HCT116 (cell line): ENCODE measurements at regions not wholly inside any gene's neighbourhood (a gene's known extent, or its start where the extent isn't known, plus 50 kb on each side); places are given as distances from the start of the nearest gene placed in this dataset.
"Not testable (repeated sequence)": the region's sequence is repeated elsewhere in the genome, so short reads cannot be mapped to it uniquely, and the experiment has no call there.

Source experiments
- ATAC-seq: fragments of 200-7000 bp; cut with Tn5 transposase; 2 replicates; pipeline ENCODE4 v1.9.1; 2020; ENCODE audit warnings: mild to moderate bottlenecking, moderate library complexity
- BruUV-seq: library from RNA; stranded (reverse); fragments of 400-500 nt; replicated peaks from 2 replicates; lab custom pipeline; 2021; lab: Mats Ljungman, UMichigan
- CTCF ChIA-PET: fragments of 300-600 bp; sonication (Branson Sonifier 250); formaldehyde crosslinking; loops from one replicate; lab custom pipeline; 2021; ENCODE audit warnings: antibody characterized with exemption; lab: Charles Lee
- POLR2A ChIA-PET: fragments of 300-600, 350-600 bp; sonication (Branson Sonifier 250); formaldehyde crosslinking; loops from one replicate; lab custom pipeline; 2021; ENCODE audit warnings: antibody characterized with exemption; lab: Charles Lee
- RAD21 ChIA-PET, 2 experiments: fragments of 300-600 bp; sonication (Branson Sonifier 250); formaldehyde crosslinking; loops; one replicate each; lab custom pipeline; 2023; ENCODE audit warnings: low total read pairs in 2 of 2; ENCODE audit not compliant: uncharacterized antibody in 2 of 2, unreplicated experiment in 2 of 2, low non-redundant PET in 1 of 2; lab: Charles Lee
- DNase-seq: peaks from one replicate; pipeline ENCODE4 v3.0.0-alpha.2; 2010; ENCODE audit warnings: low read depth, low spot score
- H2AFZ ChIP-seq: fragments of 200-600 bp; shearing (Covaris generic), sonication (generic); 2 replicates; pipeline ENCODE4 v1.6.1; 2017; ENCODE audit warnings: low read depth, mixed run types, mixed read lengths, antibody characterized with exemption, low read length; ENCODE audit not compliant: poor library complexity, severe bottlenecking
- H3K27ac ChIP-seq: 2 replicates; pipeline ENCODE4 v1.5.1; 2012; ENCODE audit warnings: low read depth, low read length
- H3K27me3 ChIP-seq: fragments of 200-600 bp; sonication (generic); 2 replicates; pipeline ENCODE4 v1.6.1; 2016; ENCODE audit warnings: mixed run types, low read length, mixed read lengths; ENCODE audit not compliant: insufficient read depth
- H3K36me3 ChIP-seq, 2 experiments: fragments of 200-500 bp in 1 of 2; fragments of 200-600 bp in 1 of 2; sonication (Bioruptor generic) in 1 of 2; sonication (generic) in 1 of 2; 2 replicates each; pipeline versions ENCODE4 v1.5.1 to v1.6.1; 2014 to 2016; ENCODE audit warnings: low read length in 2 of 2, inconsistent platforms in 1 of 2, mixed read lengths in 1 of 2, mixed run types in 1 of 2; ENCODE audit not compliant: insufficient read depth in 2 of 2, control insufficient read depth in 1 of 2
- H3K4me1 ChIP-seq, 2 experiments: fragments of 200-600 bp in 1 of 2; sonication (generic) in 1 of 2; 2 replicates each; pipeline versions ENCODE4 v1.5.1 to v1.6.1; 2012 to 2017; ENCODE audit warnings: low read length in 2 of 2, inconsistent platforms in 1 of 2, mild to moderate bottlenecking in 1 of 2, mixed read lengths in 1 of 2, mixed run types in 1 of 2, moderate library complexity in 1 of 2; ENCODE audit not compliant: insufficient read depth in 2 of 2, control insufficient read depth in 1 of 2
- H3K4me2 ChIP-seq: fragments of 200-600 bp; sonication (generic); 2 replicates; pipeline ENCODE4 v1.6.1; 2017; ENCODE audit warnings: mixed run types, low read length, mixed read lengths
- H3K4me3 ChIP-seq, 2 experiments: fragments of 200-600 bp in 1 of 2; sonication (generic) in 1 of 2; replicated peaks in 1 of 2; 2 replicates each; pipeline ENCODE4 v1.5.1; 2011 to 2016; ENCODE audit warnings: low read length in 2 of 2, control low read depth in 1 of 2, low read depth in 1 of 2, mild to moderate bottlenecking in 1 of 2, mixed read lengths in 1 of 2, mixed run types in 1 of 2
- H3K79me2 ChIP-seq: fragments of 200-600 bp; sonication (generic); 2 replicates; pipeline ENCODE4 v1.6.1; 2017; ENCODE audit warnings: mild to moderate bottlenecking, mixed run types, low read length, moderate library complexity, mixed read lengths; ENCODE audit not compliant: insufficient read depth
- H3K9ac ChIP-seq: fragments of 200-600 bp; sonication (generic); 2 replicates; pipeline ENCODE4 v1.6.1; 2016; ENCODE audit warnings: low read length, mixed read lengths
- H3K9me2 ChIP-seq: fragments of 200-600 bp; sonication (generic), shearing (Covaris generic); 2 replicates; pipeline ENCODE4 v1.6.1; 2017; ENCODE audit warnings: mixed run types, mild to moderate bottlenecking, moderate library complexity; ENCODE audit not compliant: insufficient read depth
- H3K9me3 ChIP-seq, 2 experiments: fragments of 200-500 bp in 1 of 2; fragments of 200-600 bp in 1 of 2; sonication (Bioruptor generic) in 1 of 2; sonication (generic) in 1 of 2; 2 replicates each; pipeline ENCODE4 v1.6.1; 2014 to 2017; ENCODE audit warnings: low read length in 2 of 2, mixed read lengths in 2 of 2, inconsistent platforms in 1 of 2, low read depth in 1 of 2, mild to moderate bottlenecking in 1 of 2, mixed run types in 1 of 2, moderate library complexity in 1 of 2; ENCODE audit not compliant: control insufficient read depth in 1 of 2, insufficient read depth in 1 of 2
- H4K20me1 ChIP-seq: fragments of 200-600 bp; sonication (generic), shearing (Covaris generic); 2 replicates; pipeline ENCODE4 v1.6.1; 2017; ENCODE audit warnings: mixed run types, mild to moderate bottlenecking, moderate library complexity; ENCODE audit not compliant: insufficient read depth
- ATF3 ChIP-seq: IDR thresholded peaks from 2 replicates; pipeline ENCODE4 v1.6.1; 2012
- CBX3 ChIP-seq: IDR thresholded peaks from 2 replicates; pipeline ENCODE4 v1.6.1; 2012; ENCODE audit warnings: low read depth
- ELF1 ChIP-seq: IDR thresholded peaks from 2 replicates; pipeline ENCODE4 v1.6.1; 2012; ENCODE audit warnings: low read depth, borderline replicate concordance
- EZH2 ChIP-seq: fragments of 200-600 bp; sonication (generic); IDR thresholded peaks from 2 replicates; pipeline ENCODE4 v1.6.1; 2017; ENCODE audit warnings: antibody characterized with exemption, mixed run types
- FOSL1 ChIP-seq: IDR thresholded peaks from 2 replicates; pipeline ENCODE4 v1.6.1; 2012; ENCODE audit warnings: low read depth
- JUND ChIP-seq: IDR thresholded peaks from 2 replicates; pipeline ENCODE4 v1.6.1; 2012
- MAX ChIP-seq: IDR thresholded peaks from 2 replicates; pipeline ENCODE4 v1.6.1; 2012
- POLR2AphosphoS5 ChIP-seq: IDR thresholded peaks from 2 replicates; pipeline ENCODE4 v1.6.1; 2011; ENCODE audit warnings: mild to moderate bottlenecking, low read depth, low read length, moderate library complexity
- RAD21 ChIP-seq: IDR thresholded peaks from 2 replicates; pipeline ENCODE4 v1.6.1; 2012; ENCODE audit warnings: low read depth, mild to moderate bottlenecking
- SP1 ChIP-seq: IDR thresholded peaks from 2 replicates; pipeline ENCODE4 v1.6.1; 2012; ENCODE audit warnings: low read depth
- TCF7L2 ChIP-seq: IDR thresholded peaks from 2 replicates; pipeline ENCODE4 v1.7.0; 2011; ENCODE audit warnings: borderline replicate concordance, inconsistent platforms; ENCODE audit not compliant: insufficient read depth, insufficient read length; ENCODE audit errors: extremely low read depth
- ZNF274 ChIP-seq: fragments of 200-500 bp; sonication (Bioruptor generic); IDR thresholded peaks from 2 replicates; pipeline ENCODE4 v1.6.1; 2014; ENCODE audit warnings: mild to moderate bottlenecking, low read depth, low read length, inconsistent platforms
- intact Hi-C: fragments of 100-400 bp; cut with micrococcal nuclease; formaldehyde crosslinking; loops from 2 replicates; pipeline ENCODE4 v1.10.0; 2022

- ATAC-seq (peak; percentile 96), DNase-seq (peak; percentile 78)
- H3K4me1 ChIP-seq = peaks cover 9 to 28% of the 10 kb centered on the region in 2 experiments; a peak in 3 of 4 replicates
- CTCF ChIA-PET = no interaction called here
- no peaks in the 10 kb centered on the region for H3K36me3 ChIP-seq
- no peaks in the 10 kb centered on the region for H3K9me2 ChIP-seq
- H3K9me3 ChIP-seq = no peaks in the 10 kb centered on the region
- peak overlapping the region in 1 of 2 experiments; percentile 9; a peak in 1 of 4 replicates for H3K4me3 ChIP-seq
- POLR2A ChIA-PET = no interaction called here
- RAD21 ChIA-PET = no interaction called here
- peaks cover 5% of the 10 kb centered on the region; the same call in 1 of the 2 replicates for H3K27me3 ChIP-seq
- H3K4me2 ChIP-seq = peak overlapping the region; percentile 57
- peak overlapping the region; percentile 46 for H3K9ac ChIP-seq
- H3K27ac ChIP-seq = no peak overlapping the region
- intact Hi-C loops = no loop called here
- TF ChIP-seq ATF3 = no peak
- no peak for TF ChIP-seq ZNF274
- TF ChIP-seq CBX3 = peak; percentile 83
- TF ChIP-seq JUND = peak; percentile 88
- 0 out of 2 replicates have a peak, but pooled peaks have one; percentile 18 for TF ChIP-seq RAD21
- no peak for TF ChIP-seq POLR2AphosphoS5
- peak; percentile 35 for TF ChIP-seq TCF7L2
- TF ChIP-seq MAX = peak; percentile 81
- peak; percentile 80 for TF ChIP-seq SP1
- TF ChIP-seq FOSL1 = peak; percentile 87
- TF ChIP-seq ELF1 = no peak
- TF ChIP-seq EZH2 = no peak
- H4K20me1 ChIP-seq = no peaks in the 10 kb centered on the region
- peak overlapping the region; percentile 57 for H2AFZ ChIP-seq
- no TSS peak for BruUV-seq
- H3K79me2 ChIP-seq = no peaks in the 10 kb centered on the region
Observed at GRCh38 chr3:197394464-197395321, 96.3 kb upstream of the DLG1 start.

GRCh38 chr3:197394126-197394463 lies 95.7 kb upstream of the DLG1 start:
- H4K20me1 ChIP-seq, intact Hi-C loops, H3K9me3 ChIP-seq, H3K79me2 ChIP-seq, ATAC-seq, CTCF ChIA-PET, RAD21 ChIA-PET, H3K4me3 ChIP-seq, POLR2A ChIA-PET, H3K27me3 ChIP-seq, H3K27ac ChIP-seq, BruUV-seq, H3K9me2 ChIP-seq, DNase-seq, H3K36me3 ChIP-seq: not testable (repeated sequence)
- H3K4me1 ChIP-seq = peaks cover 9 to 28% of the 10 kb centered on the region in 2 experiments; a peak in 3 of 4 replicates
- H3K9ac ChIP-seq = peak overlapping the region; percentile 46
- H2AFZ ChIP-seq = peak overlapping the region; percentile 57
- H3K4me2 ChIP-seq = peak overlapping the region; percentile 57
